ENCODE measurements at regions not wholly inside any gene's neighbourhood (a gene's known extent, or its start where the extent isn't known, plus 50 kb on each side); places are given as distances from the start of the nearest gene placed in this dataset.

- TF ChIP-seq POLR2A (IDR thresholded peaks at IDR 0.05), result no peak
- no peak for TF ChIP-seq CTCF (IDR thresholded peaks at IDR 0.05)
These were observed 244.3 kb downstream of the PTTG2 start for GRCh38 chr4:38204339-38205035.
